Muscle layer of duodenum (tissue), 2 donors: ENCODE measurements at regions not wholly inside any gene's neighbourhood (a gene's known extent, or its start where the extent isn't known, plus 50 kb on each side); places are given as distances from the start of the nearest gene placed in this dataset.
"Not testable (repeated sequence)": the region's sequence is repeated elsewhere in the genome, so short reads cannot be mapped to it uniquely, and the experiment has no call there.

Experiments
- H3K27ac ChIP-seq: one replicate; pipeline ENCODE4 v1.7.0; 2013; ENCODE audit warnings: mild to moderate bottlenecking, low read length
- H3K27me3 ChIP-seq: one replicate; pipeline ENCODE4 v1.7.0; 2013; ENCODE audit warnings: low read depth, mild to moderate bottlenecking, control low read depth, low read length
- H3K36me3 ChIP-seq, 2 donors: one replicate each; pipeline ENCODE4 v1.7.0; 2013; ENCODE audit warnings: low read length in 2 of 2, control low read depth in 1 of 2, mild to moderate bottlenecking in 1 of 2; ENCODE audit not compliant: insufficient read depth in 2 of 2, control insufficient read depth in 1 of 2
- H3K4me1 ChIP-seq, 2 donors: one replicate each; pipeline ENCODE4 v1.7.0; 2013; ENCODE audit warnings: low read length in 2 of 2, mild to moderate bottlenecking in 2 of 2, control low read depth in 1 of 2, moderate library complexity in 1 of 2; ENCODE audit not compliant: insufficient read depth in 2 of 2, control insufficient read depth in 1 of 2
- H3K4me3 ChIP-seq, 2 donors: one replicate each; pipeline ENCODE4 v1.7.0; 2013; ENCODE audit warnings: low read length in 2 of 2, low read depth in 1 of 2, mild to moderate bottlenecking in 1 of 2
- H3K9me3 ChIP-seq, 2 donors: one replicate each; pipeline ENCODE4 v1.7.0; 2013; ENCODE audit warnings: low read length in 2 of 2, control low read depth in 1 of 2, mild to moderate bottlenecking in 1 of 2; ENCODE audit not compliant: control insufficient read depth in 1 of 2
- donor health status: healthy.

GRCh38 chr22:22329792-22330191 lies 85.2 kb downstream of the VPREB1 start:
- H3K27me3 ChIP-seq: peaks cover 25% of the 10 kb centered on the region
- H3K27ac ChIP-seq: no peak overlapping the region
- no peaks in the 10 kb centered on the region for H3K36me3 ChIP-seq
- peaks cover 0 to 3% of the 10 kb centered on the region in 2 donors for H3K9me3 ChIP-seq
- H3K4me3 ChIP-seq: no peak overlapping the region
- H3K4me1 ChIP-seq: no peaks in the 10 kb centered on the region

- not testable (repeated sequence) for H3K27me3 ChIP-seq, H3K27ac ChIP-seq, H3K4me3 ChIP-seq, H3K9me3 ChIP-seq, H3K4me1 ChIP-seq, H3K36me3 ChIP-seq
These were observed 91.1 kb downstream of the VPREB1 start for GRCh38 chr22:22335640-22336039.

GRCh38 chr22:22336333-22336732 lies 91.7 kb downstream of the VPREB1 start:
- not testable (repeated sequence) for H3K9me3 ChIP-seq, H3K4me1 ChIP-seq, H3K27ac ChIP-seq, H3K27me3 ChIP-seq, H3K4me3 ChIP-seq, H3K36me3 ChIP-seq

- not testable (repeated sequence) for H3K4me3 ChIP-seq, H3K36me3 ChIP-seq, H3K9me3 ChIP-seq, H3K4me1 ChIP-seq, H3K27me3 ChIP-seq, H3K27ac ChIP-seq
These were observed 94.2 kb downstream of the VPREB1 start for GRCh38 chr22:22338778-22339177.

GRCh38 chr22:22341736-22342135 lies 97.2 kb downstream of the VPREB1 start:
- Histone ChIP-seq H3K4me3 (no peak overlapping the region), H3K4me1 (peaks cover 0 to 4% of the 10 kb centered on the region in 2 donors), H3K9me3 (no peaks in the 10 kb centered on the region), H3K36me3 (no peaks in the 10 kb centered on the region), H3K27me3 (no peaks in the 10 kb centered on the region), H3K27ac (no peak overlapping the region)

- no peak overlapping the region for H3K27ac ChIP-seq
- H3K9me3 ChIP-seq: no peaks in the 10 kb centered on the region
- H3K36me3 ChIP-seq: no peaks in the 10 kb centered on the region
- H3K27me3 ChIP-seq: no peaks in the 10 kb centered on the region
- no peak overlapping the region for H3K4me3 ChIP-seq
- H3K4me1 ChIP-seq: peaks cover 0 to 4% of the 10 kb centered on the region in 2 donors
These were observed 98.4 kb downstream of the VPREB1 start for GRCh38 chr22:22342697-22343580.

- Histone ChIP-seq H3K4me3 (no peak overlapping the region), H3K4me1 (peaks cover 0 to 4% of the 10 kb centered on the region in 2 donors), H3K9me3 (no peaks in the 10 kb centered on the region), H3K27ac (no peak overlapping the region), H3K27me3 (no peaks in the 10 kb centered on the region), H3K36me3 (no peaks in the 10 kb centered on the region)
These were observed 99.2 kb downstream of the VPREB1 start for GRCh38 chr22:22343581-22344296.

- H3K4me3 ChIP-seq: no peak overlapping the region
- peaks cover 0 to 4% of the 10 kb centered on the region in 2 donors for H3K4me1 ChIP-seq
- no peak overlapping the region for H3K27ac ChIP-seq
- H3K27me3 ChIP-seq: no peaks in the 10 kb centered on the region
- no peaks in the 10 kb centered on the region for H3K36me3 ChIP-seq
- no peaks in the 10 kb centered on the region for H3K9me3 ChIP-seq
These were observed 99.8 kb downstream of the VPREB1 start for GRCh38 chr22:22344430-22344829.

GRCh38 chr22:22345781-22346180 lies 101.2 kb downstream of the VPREB1 start:
- Histone ChIP-seq H3K27ac (no peak overlapping the region), H3K9me3 (no peaks in the 10 kb centered on the region), H3K36me3 (no peaks in the 10 kb centered on the region), H3K27me3 (no peaks in the 10 kb centered on the region), H3K4me3 (no peak overlapping the region), H3K4me1 (peaks cover 0 to 4% of the 10 kb centered on the region in 2 donors)

- no peak overlapping the region for H3K27ac ChIP-seq
- peaks cover 0 to 4% of the 10 kb centered on the region in 2 donors for H3K4me1 ChIP-seq
- H3K36me3 ChIP-seq: no peaks in the 10 kb centered on the region
- no peaks in the 10 kb centered on the region for H3K9me3 ChIP-seq
- no peak overlapping the region for H3K4me3 ChIP-seq
- no peaks in the 10 kb centered on the region for H3K27me3 ChIP-seq
These were observed 102.0 kb downstream of the VPREB1 start for GRCh38 chr22:22346401-22347107.

GRCh38 chr22:22348127-22348814 lies 103.7 kb downstream of the VPREB1 start:
- Histone ChIP-seq H3K27ac (no peak overlapping the region), H3K4me3 (no peak overlapping the region), H3K27me3 (no peaks in the 10 kb centered on the region)

More at GRCh38 chr22:22348127-22348814, 103.7 kb downstream of the VPREB1 start:
- Histone ChIP-seq H3K4me1 (peaks cover 0 to 4% of the 10 kb centered on the region in 2 donors), H3K36me3 (no peaks in the 10 kb centered on the region), H3K9me3 (no peaks in the 10 kb centered on the region)
